OCI-LY3 (cell line): ENCODE measurements at regions not wholly inside any gene's neighbourhood (a gene's known extent, or its start where the extent isn't known, plus 50 kb on each side); places are given as distances from the start of the nearest gene placed in this dataset.

ENCODE experiments used
- H2AFZ ChIP-seq: fragments of 200-600, 300-600 bp; shearing (Covaris generic); 2 replicates; pipeline ENCODE4 v1.6.0; 2014; ENCODE audit warnings: antibody characterized with exemption, low read depth, low read length
- H3K27ac ChIP-seq: fragments of 200-600, 300-600 bp; sonication (generic); 2 replicates; pipeline ENCODE4 v1.5.1; 2014; ENCODE audit warnings: mild to moderate bottlenecking, low read length, moderate library complexity, mixed read lengths
- H3K27me3 ChIP-seq: fragments of 200-600, 300-600 bp; sonication (generic); 2 replicates; pipeline ENCODE4 v1.6.1; 2014; ENCODE audit warnings: low read depth, low read length, mixed read lengths
- H3K36me3 ChIP-seq: fragments of 200-600, 300-600 bp; sonication (generic); replicated peaks from 2 replicates; pipeline ENCODE3; 2014; ENCODE audit warnings: low read depth, low read length, mixed read lengths
- H3K4me1 ChIP-seq: fragments of 300-600, 200-600 bp; sonication (generic); 2 replicates; pipeline ENCODE4 v1.6.1; 2014; ENCODE audit warnings: low read length, mixed read lengths
- H3K4me2 ChIP-seq: fragments of 200-600, 300-600 bp; sonication (generic); 2 replicates; pipeline ENCODE4 v1.6.1; 2014; ENCODE audit warnings: low read length, mixed read lengths
- H3K4me3 ChIP-seq: fragments of 300-600, 200-600 bp; sonication (generic); 2 replicates; pipeline ENCODE4 v1.5.1; 2014; ENCODE audit warnings: antibody characterized with exemption, mild to moderate bottlenecking, low read length, moderate library complexity
- H3K79me2 ChIP-seq: fragments of 300-600, 200-600 bp; shearing (Covaris generic); 2 replicates; pipeline ENCODE4 v1.6.1; 2014; ENCODE audit warnings: mild to moderate bottlenecking, low read length, mixed read lengths
- H3K9ac ChIP-seq: fragments of 300-600, 200-600 bp; shearing (Covaris generic); 2 replicates; pipeline ENCODE4 v1.6.0; 2014; ENCODE audit warnings: mild to moderate bottlenecking, low read length, moderate library complexity
- H3K9me3 ChIP-seq: fragments of 200-600, 300-600 bp; shearing (Covaris generic); 2 replicates; pipeline ENCODE4 v1.6.1; 2014; ENCODE audit warnings: low read length, mixed read lengths; ENCODE audit not compliant: insufficient read depth
- H4K20me1 ChIP-seq: fragments of 200-600, 300-600 bp; sonication (generic); 2 replicates; pipeline ENCODE4 v1.6.1; 2016; ENCODE audit warnings: low read length, mixed read lengths; ENCODE audit not compliant: insufficient read depth
- EZH2phosphoT487 ChIP-seq: fragments of 200-600 bp; shearing (Covaris generic); IDR thresholded peaks from 2 replicates; pipeline ENCODE4 v1.6.1; 2018; ENCODE audit warnings: antibody characterized with exemption, mixed run types, low read depth
- TF ChIP-seq, protein P1 (sequence below): fragments of 200-600, 300-600 bp; sonication (generic); IDR thresholded peaks from 2 replicates; pipeline ENCODE4 v1.5.1; 2014; ENCODE audit warnings: antibody characterized with exemption, low read length, low read depth

DNA sequence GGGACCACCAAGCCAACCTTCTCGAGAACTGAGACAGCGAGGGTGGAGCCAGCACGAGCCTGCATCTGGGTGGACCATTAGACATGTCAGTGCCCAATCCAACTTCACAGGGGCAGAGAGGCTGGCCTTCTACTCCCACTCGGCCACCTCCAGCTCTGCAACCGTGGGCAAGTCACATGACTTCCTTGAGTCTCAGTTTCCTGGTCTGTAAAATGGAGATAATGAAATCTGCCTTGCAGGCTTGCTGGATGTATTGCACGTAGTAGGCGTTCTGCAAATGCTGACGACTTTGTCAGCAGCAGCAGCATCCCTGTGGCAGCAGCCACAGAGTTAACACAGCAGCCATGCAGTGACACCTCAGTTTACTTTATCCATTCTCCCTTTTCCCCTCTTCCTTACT, 208.9 kb downstream of the GLI2 start:
- no peaks in the 10 kb centered on the region for H3K27me3 ChIP-seq
- no peaks in the 10 kb centered on the region for H4K20me1 ChIP-seq
- H3K9me3 ChIP-seq, result no peaks in the 10 kb centered on the region
- H3K9ac ChIP-seq, result no peak overlapping the region
- no peak for TF ChIP-seq EZH2phosphoT487
- TF ChIP-seq, protein P1, sequence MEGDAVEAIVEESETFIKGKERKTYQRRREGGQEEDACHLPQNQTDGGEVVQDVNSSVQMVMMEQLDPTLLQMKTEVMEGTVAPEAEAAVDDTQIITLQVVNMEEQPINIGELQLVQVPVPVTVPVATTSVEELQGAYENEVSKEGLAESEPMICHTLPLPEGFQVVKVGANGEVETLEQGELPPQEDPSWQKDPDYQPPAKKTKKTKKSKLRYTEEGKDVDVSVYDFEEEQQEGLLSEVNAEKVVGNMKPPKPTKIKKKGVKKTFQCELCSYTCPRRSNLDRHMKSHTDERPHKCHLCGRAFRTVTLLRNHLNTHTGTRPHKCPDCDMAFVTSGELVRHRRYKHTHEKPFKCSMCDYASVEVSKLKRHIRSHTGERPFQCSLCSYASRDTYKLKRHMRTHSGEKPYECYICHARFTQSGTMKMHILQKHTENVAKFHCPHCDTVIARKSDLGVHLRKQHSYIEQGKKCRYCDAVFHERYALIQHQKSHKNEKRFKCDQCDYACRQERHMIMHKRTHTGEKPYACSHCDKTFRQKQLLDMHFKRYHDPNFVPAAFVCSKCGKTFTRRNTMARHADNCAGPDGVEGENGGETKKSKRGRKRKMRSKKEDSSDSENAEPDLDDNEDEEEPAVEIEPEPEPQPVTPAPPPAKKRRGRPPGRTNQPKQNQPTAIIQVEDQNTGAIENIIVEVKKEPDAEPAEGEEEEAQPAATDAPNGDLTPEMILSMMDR, result no peak
- H3K79me2 ChIP-seq, result no peaks in the 10 kb centered on the region
- H3K4me2 ChIP-seq, result no peak overlapping the region
- H2AFZ ChIP-seq, result no peak overlapping the region
- no peak overlapping the region for H3K4me3 ChIP-seq
- no peaks in the 10 kb centered on the region for H3K36me3 ChIP-seq
- H3K4me1 ChIP-seq, result no peaks in the 10 kb centered on the region
- no peak overlapping the region for H3K27ac ChIP-seq

DNA sequence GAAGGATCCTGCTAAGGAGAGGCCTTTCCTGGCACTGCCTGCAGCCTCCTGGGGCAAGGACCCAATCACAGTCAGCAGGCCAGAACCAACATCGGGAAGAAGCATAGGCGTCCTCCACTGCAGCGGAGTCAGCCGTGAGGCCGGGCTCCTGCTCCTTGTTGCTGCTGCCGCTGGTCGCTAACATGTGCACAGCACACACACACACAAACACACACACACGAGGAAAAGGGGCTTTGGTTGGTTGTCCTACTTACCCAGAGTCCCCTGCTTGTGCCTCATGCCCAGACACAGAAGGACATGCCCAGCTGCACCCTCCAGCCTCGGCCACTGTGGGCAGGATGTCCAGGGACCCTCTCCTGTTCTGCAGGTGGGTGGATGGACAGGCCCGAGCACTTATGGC, 209.4 kb downstream of the GLI2 start:
- no peak overlapping the region for H3K4me3 ChIP-seq
- no peaks in the 10 kb centered on the region for H4K20me1 ChIP-seq
- H3K27ac ChIP-seq, result no peak overlapping the region
- no peaks in the 10 kb centered on the region for H3K36me3 ChIP-seq
- H3K9me3 ChIP-seq, result no peaks in the 10 kb centered on the region
- no peak for TF ChIP-seq EZH2phosphoT487
- TF ChIP-seq, protein P1, result no peak
- H3K79me2 ChIP-seq, result no peaks in the 10 kb centered on the region
- H3K4me1 ChIP-seq, result no peaks in the 10 kb centered on the region
- no peak overlapping the region for H3K9ac ChIP-seq
- no peak overlapping the region for H3K4me2 ChIP-seq
- H2AFZ ChIP-seq, result no peak overlapping the region
- no peaks in the 10 kb centered on the region for H3K27me3 ChIP-seq

DNA sequence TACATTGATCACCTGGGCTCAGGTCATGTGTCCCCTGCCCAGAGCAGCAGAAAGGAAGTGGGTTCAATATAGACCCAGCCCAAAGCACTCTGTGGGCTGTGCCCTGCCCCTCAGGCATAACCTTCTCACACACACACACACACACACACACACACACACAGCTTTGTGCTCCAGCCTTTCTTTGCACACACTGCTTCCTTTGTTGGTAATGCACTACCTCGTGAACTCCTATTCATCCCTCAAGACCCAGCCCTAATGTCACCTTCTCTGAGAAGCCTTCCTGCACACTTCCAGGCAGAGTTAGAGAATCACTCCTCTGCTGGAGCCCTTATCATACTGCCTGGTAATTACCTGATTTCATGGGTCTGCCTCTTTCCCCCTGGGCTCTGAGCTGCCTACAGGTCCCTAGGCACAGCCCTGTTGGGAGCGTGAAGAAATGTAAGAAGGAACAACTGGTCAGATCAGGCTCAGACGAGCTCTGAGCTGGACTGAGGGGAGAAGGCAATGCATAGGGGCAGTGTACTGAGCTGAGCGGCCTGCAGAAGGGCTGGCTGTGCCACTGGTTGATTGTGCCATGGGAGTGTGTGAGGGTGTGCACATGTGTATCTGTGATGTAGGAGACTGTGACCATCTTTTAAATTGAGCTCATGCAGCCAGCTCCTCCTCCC, 210.3 kb downstream of the GLI2 start:
- Histone ChIP-seq H4K20me1 (no peaks in the 10 kb centered on the region), H3K36me3 (no peaks in the 10 kb centered on the region), H3K27me3 (no peaks in the 10 kb centered on the region), H3K4me2 (no peak overlapping the region), H2AFZ (no peak overlapping the region), H3K9me3 (no peaks in the 10 kb centered on the region), H3K9ac (no peak overlapping the region), H3K4me3 (no peak overlapping the region), H3K27ac (no peak overlapping the region), H3K4me1 (no peaks in the 10 kb centered on the region), H3K79me2 (no peaks in the 10 kb centered on the region)
- TF ChIP-seq, protein P1, result no peak
- TF ChIP-seq EZH2phosphoT487, result no peak

DNA sequence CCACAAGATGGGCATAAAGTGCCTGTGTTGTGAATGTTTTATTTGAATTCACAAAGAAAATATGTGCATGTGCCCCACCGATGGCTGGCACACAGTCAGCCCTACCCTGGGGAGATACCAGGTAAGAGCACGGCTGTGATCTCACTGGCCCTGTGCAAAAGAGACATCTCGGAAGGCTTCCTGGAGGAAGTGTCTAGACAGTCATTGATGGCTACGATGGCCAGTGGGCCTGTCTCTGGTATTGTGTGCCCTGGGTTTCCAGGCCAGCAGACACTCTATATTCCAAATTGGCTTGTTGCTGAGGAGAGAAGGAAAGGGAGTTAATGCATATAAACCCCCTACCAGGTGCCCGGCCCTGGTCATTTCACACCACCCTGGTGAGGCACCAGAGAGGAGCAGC, 211.7 kb downstream of the GLI2 start:
- Histone ChIP-seq H3K4me1 (no peaks in the 10 kb centered on the region), H3K9ac (no peak overlapping the region), H3K9me3 (no peaks in the 10 kb centered on the region), H4K20me1 (no peaks in the 10 kb centered on the region), H3K36me3 (no peaks in the 10 kb centered on the region), H3K4me3 (no peak overlapping the region), H3K27ac (no peak overlapping the region), H2AFZ (no peak overlapping the region), H3K79me2 (no peaks in the 10 kb centered on the region), H3K4me2 (no peak overlapping the region), H3K27me3 (no peaks in the 10 kb centered on the region)
- TF ChIP-seq, protein P1, result no peak
- TF ChIP-seq EZH2phosphoT487, result no peak
